Stimulated activated effector memory CD8-positive, alpha-beta T cell treated with anti-CD3 and anti-CD28 coated beads, Interleukin-12 subunit alpha, Interleukin-12 subunit beta, amount 100 ng/mL, for 72 hours (primary cell): ENCODE measurements at regions not wholly inside any gene's neighbourhood (a gene's known extent, or its start where the extent isn't known, plus 50 kb on each side); places are given as distances from the start of the nearest gene placed in this dataset.
"Not testable (repeated sequence)": the region's sequence is repeated elsewhere in the genome, so short reads cannot be mapped to it uniquely, and the experiment has no call there.

Experiments
- ATAC-seq: fragments of 150-1000 bp; cut with Tn5 transposase; 2 replicates; pipeline ENCODE4 v1.10.0; 2021
- DNase-seq, 2 donors: peaks; one replicate each; pipeline ENCODE4 v3.0.0; 2021 to 2022; ENCODE audit warnings: low spot score in 2 of 2
- H3K27ac Mint-ChIP-seq: one replicate; pipeline ENCODE4 v1.8.0; 2022; ENCODE audit warnings: mild to moderate bottlenecking, mixed read lengths
- H3K36me3 Mint-ChIP-seq: one replicate; pipeline ENCODE4 v1.8.0; 2022; ENCODE audit warnings: mild to moderate bottlenecking, mixed read lengths
- H3K4me1 Mint-ChIP-seq: one replicate; pipeline ENCODE4 v1.8.0; 2022; ENCODE audit warnings: mixed read lengths
- H3K4me3 Mint-ChIP-seq: one replicate; pipeline ENCODE4 v1.8.0; 2022; ENCODE audit warnings: mild to moderate bottlenecking, mixed read lengths
- H3K9me3 Mint-ChIP-seq: one replicate; pipeline ENCODE4 v1.8.0; 2022; ENCODE audit warnings: mixed read lengths

DNA sequence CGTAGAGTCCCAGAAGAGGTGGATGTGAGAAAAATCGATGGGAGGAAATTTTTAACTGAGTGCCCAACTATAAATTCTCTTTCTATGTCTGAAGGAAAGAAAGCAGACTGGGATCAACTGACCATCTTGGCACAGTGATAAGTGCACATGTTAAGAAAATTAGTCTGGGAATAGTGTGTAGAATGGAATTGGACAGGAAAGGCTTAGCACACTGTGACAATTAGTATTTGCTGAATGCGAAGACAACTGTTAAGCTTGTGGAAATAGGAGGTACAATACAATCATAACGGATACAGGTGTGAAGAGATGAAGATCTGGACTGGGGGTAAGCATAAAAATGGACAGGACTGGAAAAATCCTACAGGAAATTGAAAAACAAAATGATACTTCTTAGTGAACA lies 114.3 kb downstream of the FAM50B start:
- Mint-ChIP-seq H3K9me3 (no peaks in the 10 kb centered on the region), H3K4me1 (no peaks in the 10 kb centered on the region), H3K36me3 (no peaks in the 10 kb centered on the region), H3K27ac (no peak overlapping the region), H3K4me3 (no peak overlapping the region)
- DNase-seq = no peak
- ATAC-seq = no peak

DNA sequence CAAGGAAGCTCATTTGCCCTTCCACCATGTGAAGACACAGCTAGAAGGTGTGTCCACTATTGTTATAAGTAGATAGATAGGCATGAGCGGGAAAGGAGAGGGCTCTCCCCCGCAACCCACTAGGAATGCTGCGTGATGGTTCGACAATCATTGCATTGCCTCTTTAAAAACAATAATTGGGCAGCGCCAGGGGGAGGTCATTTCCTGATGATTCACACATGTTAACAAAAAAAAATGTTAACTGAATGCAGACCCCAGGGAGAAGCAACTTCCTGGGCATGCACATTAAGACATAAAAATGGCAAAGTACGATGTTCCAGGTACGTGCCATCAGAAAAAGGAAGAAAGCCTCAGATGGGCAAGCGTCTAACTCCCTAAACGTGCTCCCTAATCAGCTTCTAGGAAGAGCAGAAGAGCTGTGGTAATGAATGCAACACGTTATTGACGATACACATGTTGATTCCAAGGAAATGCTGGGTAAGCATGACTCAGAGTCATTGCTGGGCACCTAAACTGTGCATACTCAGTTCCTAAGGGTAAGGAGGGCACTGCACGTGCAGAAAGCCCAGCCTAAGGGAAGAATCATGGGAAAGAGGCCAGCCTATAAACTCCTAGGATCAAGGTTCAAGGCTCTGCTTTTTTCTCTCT lies 113.7 kb downstream of the FAM217A start:
- no peak overlapping the region for H3K27ac Mint-ChIP-seq
- H3K4me3 Mint-ChIP-seq = no peak overlapping the region
- no peak for DNase-seq
- ATAC-seq = no peak
- H3K9me3 Mint-ChIP-seq = no peaks in the 10 kb centered on the region
- H3K4me1 Mint-ChIP-seq = no peaks in the 10 kb centered on the region
- H3K36me3 Mint-ChIP-seq = no peaks in the 10 kb centered on the region

DNA sequence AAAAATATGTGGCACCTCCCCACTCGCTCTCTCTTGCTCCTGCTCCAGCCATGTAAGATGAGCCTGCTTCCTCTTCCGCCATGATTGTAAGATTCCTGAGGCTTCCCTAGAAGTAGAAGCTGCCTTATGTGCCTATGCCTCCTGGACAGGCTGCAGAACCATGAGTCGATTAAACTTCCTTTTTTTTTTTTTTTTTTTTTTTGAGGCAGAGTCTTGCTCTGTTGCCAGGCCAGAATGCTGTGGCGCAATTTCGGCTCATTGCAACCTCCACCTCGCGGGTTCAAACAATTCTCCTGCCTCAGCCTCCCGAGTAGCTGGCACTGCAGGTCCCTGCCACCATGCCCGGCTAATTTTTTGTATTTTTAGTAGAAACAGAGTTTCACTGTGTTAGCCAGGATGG lies 112.5 kb downstream of the FAM217A start:
- Mint-ChIP-seq H3K4me3 (no peak overlapping the region), H3K27ac (no peak overlapping the region), H3K4me1 (no peaks in the 10 kb centered on the region), H3K9me3 (no peaks in the 10 kb centered on the region), H3K36me3 (no peaks in the 10 kb centered on the region)
- ATAC-seq (no peak), DNase-seq (no peak)

DNA sequence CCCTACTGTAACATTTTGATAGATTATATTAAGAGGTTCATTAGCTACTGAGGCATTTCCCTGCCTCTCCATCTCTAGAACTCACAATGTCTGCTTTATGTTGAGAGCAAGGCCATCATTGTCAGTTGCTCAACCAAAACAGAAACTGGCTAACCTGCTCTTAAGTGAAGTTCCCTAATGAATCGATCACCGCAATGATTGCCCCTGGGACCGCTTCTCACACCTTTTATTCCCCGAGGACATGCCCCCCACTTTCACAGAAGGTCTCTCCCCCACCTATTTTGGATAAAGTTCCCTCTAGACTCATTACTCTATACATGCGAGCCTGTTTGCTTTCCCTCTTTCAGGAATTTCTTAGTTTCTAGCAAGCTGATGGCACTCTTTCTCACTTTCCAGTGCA lies 108.8 kb downstream of the FAM217A start:
- ATAC-seq (no peak), DNase-seq (no peak)
- Mint-ChIP-seq H3K36me3 (no peaks in the 10 kb centered on the region), H3K4me3 (no peak overlapping the region), H3K4me1 (no peaks in the 10 kb centered on the region), H3K9me3 (no peaks in the 10 kb centered on the region), H3K27ac (no peak overlapping the region)

DNA sequence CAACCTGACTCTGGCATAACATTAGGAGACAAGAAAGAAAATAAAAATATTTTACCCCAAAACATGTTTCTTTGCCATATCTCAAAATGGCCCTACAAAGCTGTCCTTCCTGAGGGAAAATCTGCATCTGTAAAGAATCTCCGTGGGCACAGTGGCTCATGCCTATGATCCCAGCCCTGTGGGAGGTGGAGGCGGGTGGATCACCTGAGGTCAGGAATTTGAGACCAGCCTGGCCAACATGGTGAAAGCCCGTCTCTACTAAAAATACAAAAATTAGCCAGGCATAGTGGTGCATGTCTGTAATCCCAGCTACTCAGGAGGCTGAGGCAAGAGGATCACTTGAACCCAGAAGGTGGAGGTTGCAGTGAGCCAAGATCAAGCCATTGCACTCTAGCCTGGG lies 105.8 kb downstream of the FAM217A start:
- not testable (repeated sequence) for H3K4me1 Mint-ChIP-seq, DNase-seq

DNA sequence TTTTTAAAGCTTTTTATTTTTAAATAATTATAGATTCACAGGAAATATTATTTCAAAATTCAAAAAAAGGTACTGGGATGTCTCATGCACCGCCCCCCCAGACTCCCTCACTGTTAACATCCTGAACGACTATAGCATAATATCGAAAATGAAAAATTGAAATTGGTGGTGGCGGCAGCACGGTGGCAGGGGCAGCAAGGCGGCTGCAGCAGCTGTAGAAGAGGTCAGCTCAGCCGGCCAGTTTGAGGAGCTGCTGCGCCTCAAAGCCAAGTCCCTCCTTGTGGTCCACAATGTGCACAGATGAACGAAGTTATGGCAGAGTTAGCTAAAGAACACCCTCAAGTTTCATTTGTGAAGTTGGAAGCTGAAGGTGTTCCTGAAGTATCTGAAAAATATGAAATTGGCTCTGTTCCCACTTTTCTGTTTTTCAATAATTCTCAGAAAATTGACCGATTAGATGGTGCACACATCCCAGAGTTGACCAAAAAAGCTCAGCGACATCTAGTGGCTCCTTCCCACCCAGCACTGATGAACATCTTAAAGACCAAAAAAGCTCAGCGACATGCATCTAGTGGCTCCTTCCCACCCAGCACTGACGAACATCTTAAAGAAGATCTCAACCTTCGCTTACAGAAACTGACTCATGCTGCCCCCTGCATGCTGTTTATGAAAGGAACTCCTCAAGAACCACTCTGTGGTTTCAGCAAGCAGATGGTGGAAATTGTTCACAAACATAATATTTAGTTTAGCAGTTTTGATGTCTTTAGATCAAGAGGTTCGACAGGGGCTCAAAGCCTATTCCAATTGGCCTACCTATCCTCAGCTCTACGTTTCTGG lies 100.8 kb downstream of the FAM217A start:
- H3K36me3 Mint-ChIP-seq = no peaks in the 10 kb centered on the region
- H3K27ac Mint-ChIP-seq = no peak overlapping the region
- ATAC-seq = peak; percentile 99
- no peak overlapping the region for H3K4me3 Mint-ChIP-seq
- H3K9me3 Mint-ChIP-seq = peaks cover 2% of the 10 kb centered on the region
- H3K4me1 Mint-ChIP-seq = peaks cover 12% of the 10 kb centered on the region
- peak; percentile 11 to 62 for DNase-seq

More for the DNA sequence above, 105.8 kb downstream of the FAM217A start:
- H3K4me3 Mint-ChIP-seq, ATAC-seq, H3K36me3 Mint-ChIP-seq, H3K27ac Mint-ChIP-seq, H3K9me3 Mint-ChIP-seq: not testable (repeated sequence)

DNA sequence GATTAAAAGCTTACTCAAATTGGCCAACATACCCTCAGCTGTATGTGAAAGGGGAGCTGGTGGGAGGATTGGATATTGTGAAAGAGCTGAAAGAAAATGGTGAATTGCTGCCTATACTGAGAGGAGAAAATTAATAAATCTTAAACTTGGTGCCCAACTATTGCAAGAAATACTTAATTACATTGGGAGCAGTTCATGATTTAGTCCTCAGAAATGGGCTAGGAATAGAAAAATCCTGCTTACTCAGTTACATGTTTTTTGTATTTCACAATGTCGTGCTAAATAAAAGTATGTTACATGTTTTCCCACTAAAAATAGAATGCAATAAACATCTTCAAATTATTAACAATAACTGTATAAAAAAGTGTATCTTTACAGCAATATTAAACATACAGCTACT lies 100.0 kb downstream of the FAM217A start:
- H3K9me3 Mint-ChIP-seq, H3K27ac Mint-ChIP-seq, H3K4me3 Mint-ChIP-seq, ATAC-seq, H3K36me3 Mint-ChIP-seq, DNase-seq: not testable (repeated sequence)
- H3K4me1 Mint-ChIP-seq = peaks cover 12% of the 10 kb centered on the region

DNA sequence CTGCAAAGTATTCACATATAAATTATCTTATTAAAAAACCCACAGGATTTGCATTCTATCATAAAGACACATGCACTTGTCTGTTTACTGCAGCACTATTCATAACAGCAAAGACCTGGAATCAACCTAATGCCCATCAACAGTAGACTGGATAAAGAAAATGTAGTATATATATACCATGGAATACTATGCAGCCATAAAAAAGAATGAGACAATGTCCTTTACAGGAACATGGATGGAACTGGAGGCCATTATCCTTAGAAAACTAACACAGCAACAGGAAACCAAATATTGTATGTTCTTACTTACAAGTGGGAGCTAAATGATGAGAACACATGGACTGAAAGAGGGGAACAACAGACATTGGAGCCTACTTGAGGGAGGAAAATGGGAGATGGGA lies 97.0 kb downstream of the FAM217A start:
- no peaks in the 10 kb centered on the region for H3K36me3 Mint-ChIP-seq
- ATAC-seq (no peak), DNase-seq (no peak)
- peaks cover 2% of the 10 kb centered on the region for H3K9me3 Mint-ChIP-seq
- no peak overlapping the region for H3K4me3 Mint-ChIP-seq
- peaks cover 12% of the 10 kb centered on the region for H3K4me1 Mint-ChIP-seq
- no peak overlapping the region for H3K27ac Mint-ChIP-seq

DNA sequence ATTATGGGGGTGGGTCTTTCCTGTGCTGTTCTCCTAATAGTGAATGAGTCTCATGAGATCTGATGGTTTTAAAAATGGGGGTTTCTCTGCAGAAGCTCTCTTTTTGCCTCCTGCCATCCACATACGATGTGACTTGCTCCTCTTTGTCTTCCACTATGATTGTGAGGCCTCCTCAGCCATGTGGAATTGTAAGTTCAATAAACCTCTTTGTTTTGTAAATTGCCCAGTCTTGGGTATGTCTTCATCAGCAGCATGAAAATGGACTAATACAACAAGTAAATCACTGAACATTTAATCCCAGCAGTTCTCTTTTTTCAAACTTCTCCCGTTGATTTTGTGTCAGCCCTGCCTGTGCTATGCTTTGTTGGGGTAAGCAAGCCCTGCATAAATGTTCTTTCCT lies 95.2 kb downstream of the FAM217A start:
- Mint-ChIP-seq H3K4me1 (peaks cover 1% of the 10 kb centered on the region), H3K27ac (no peak overlapping the region), H3K36me3 (no peaks in the 10 kb centered on the region), H3K4me3 (no peak overlapping the region), H3K9me3 (peaks cover 2% of the 10 kb centered on the region)
- ATAC-seq (no peak), DNase-seq (no peak)

DNA sequence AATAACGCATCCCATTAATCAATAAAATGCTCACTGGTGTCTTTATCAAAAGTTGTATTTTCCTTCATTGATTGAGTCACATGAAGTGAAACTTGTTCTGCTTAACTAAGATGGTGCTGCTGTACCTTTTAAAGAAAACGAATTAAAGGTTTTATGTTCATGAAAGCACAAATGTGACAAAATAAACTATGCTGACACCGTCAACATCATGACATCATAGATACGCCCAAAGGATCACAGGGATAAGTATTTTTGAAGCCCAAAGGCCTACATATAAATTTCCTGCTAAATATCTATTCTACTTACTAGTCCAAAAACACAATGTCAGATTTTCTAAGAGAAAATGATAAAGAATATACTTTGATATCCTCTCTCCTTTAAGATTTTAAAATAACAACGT lies 94.4 kb downstream of the FAM217A start:
- Mint-ChIP-seq H3K27ac (no peak overlapping the region), H3K4me1 (no peaks in the 10 kb centered on the region), H3K36me3 (no peaks in the 10 kb centered on the region), H3K9me3 (peaks cover 2% of the 10 kb centered on the region), H3K4me3 (no peak overlapping the region)
- DNase-seq = no peak
- ATAC-seq = no peak

DNA sequence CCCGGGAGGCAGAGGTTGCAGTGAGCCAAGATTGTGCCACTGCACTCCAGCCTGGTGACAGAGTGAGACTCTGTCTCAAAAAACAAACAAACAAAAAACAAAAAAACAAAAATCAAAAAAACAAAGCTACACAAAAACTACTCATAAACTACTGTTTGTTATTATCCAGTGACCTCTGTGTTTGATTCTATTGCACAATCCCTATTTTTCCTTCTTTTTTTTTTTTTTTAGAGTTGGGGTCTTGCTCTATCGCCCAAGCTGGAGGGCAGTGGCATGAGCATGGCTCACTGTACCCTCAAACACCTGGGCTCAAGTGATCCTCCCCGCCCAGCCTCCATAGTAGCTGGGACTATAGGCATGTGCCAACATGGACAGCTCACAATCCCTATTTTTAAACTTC lies 92.7 kb downstream of the FAM217A start:
- Mint-ChIP-seq H3K9me3 (peaks cover 2% of the 10 kb centered on the region), H3K4me3 (no peak overlapping the region), H3K27ac (no peak overlapping the region), H3K4me1 (peaks cover 8% of the 10 kb centered on the region), H3K36me3 (no peaks in the 10 kb centered on the region)
- DNase-seq = no peak
- ATAC-seq = no peak

DNA sequence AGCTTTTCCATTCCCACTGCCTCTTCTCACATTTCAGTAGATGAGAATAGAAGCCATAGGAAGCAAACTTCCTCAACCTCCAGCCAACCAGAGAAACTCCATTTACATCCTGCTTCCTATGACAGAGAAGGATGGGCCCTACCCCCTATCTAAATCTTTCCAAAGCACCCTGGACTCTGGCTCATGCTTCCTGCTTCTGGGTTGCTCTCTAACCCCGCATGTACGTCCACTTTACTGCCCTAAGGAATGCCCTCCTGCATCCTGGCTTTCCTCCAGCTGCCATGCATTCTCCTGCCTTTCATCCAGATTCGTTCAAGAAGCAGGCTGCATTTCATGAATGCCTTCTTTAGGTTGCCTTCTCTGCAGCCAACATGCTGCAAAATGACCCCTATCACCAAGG lies 91.9 kb downstream of the FAM217A start:
- H3K4me3 Mint-ChIP-seq = no peak overlapping the region
- H3K36me3 Mint-ChIP-seq = no peaks in the 10 kb centered on the region
- no peak overlapping the region for H3K27ac Mint-ChIP-seq
- DNase-seq (no peak), ATAC-seq (no peak)
- H3K9me3 Mint-ChIP-seq = peaks cover under 1% of the 10 kb centered on the region
- peaks cover 11% of the 10 kb centered on the region for H3K4me1 Mint-ChIP-seq

DNA sequence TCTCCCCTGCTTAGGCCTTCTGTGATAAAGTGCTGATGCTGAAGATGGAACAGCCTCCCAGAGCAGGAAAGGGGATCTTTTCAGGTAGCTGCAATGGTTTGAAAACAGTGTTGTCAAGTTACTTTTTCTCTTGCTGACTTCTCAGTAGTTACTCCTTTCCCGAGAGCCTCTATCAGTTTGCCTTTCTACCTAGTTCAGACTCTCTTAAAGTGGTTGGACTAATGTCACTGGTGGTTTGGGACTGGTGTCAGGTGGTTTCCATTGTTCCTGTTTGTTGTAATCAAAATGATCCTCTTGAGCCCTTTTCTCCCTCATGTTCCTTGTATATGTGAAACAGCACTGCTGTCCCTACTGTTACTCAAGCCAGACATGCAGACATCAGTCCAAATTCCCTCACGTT lies 91.4 kb downstream of the FAM217A start:
- Mint-ChIP-seq H3K4me3 (no peak overlapping the region), H3K27ac (peak overlapping the region; percentile 23), H3K36me3 (no peaks in the 10 kb centered on the region), H3K9me3 (no peaks in the 10 kb centered on the region), H3K4me1 (peaks cover 11% of the 10 kb centered on the region)
- DNase-seq = no peak
- no peak for ATAC-seq

DNA sequence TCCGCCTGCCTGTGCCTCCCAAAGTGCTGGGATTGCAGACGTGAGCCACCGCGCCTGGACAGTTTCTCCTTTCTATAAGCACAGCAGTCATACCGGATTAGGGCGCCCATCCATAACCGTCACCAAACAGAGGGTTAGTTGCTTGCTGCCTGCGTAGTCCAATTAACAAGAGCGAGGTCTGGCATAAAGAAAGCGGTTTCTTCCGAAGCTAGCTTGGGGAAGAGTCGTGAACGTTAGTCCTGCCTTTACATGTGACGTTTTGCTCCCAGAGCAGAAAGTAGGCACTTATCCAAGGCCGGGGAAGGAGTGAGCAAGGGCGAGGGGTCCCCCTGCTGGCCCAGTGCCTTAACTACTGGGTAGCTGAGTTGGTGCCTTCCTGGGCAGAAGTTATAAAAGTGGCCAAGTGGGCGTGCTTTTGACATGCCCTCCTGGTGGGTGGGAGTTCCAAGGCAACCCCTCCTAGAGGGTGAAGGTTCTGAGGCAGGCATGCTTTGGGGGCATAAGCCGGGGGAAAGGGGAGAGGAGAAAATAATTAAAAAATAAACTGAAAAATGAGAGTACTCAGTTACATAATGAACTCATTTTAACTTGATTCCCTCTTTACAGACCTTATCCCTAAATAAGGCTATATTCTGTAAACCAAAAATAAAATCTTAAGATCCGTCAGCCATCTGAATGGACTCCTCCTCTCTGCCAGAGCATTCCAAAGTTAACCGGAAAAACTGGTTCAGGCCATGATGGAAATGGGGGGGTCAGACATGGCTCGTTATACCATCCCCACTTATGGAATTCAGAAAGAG lies 88.0 kb downstream of the FAM217A start:
- no peak overlapping the region for H3K27ac Mint-ChIP-seq
- DNase-seq (peak; percentile 58 to 79), ATAC-seq (peak; percentile 84)
- no peaks in the 10 kb centered on the region for H3K9me3 Mint-ChIP-seq
- no peak overlapping the region for H3K4me3 Mint-ChIP-seq
- no peaks in the 10 kb centered on the region for H3K36me3 Mint-ChIP-seq
- H3K4me1 Mint-ChIP-seq = peaks cover 11% of the 10 kb centered on the region

DNA sequence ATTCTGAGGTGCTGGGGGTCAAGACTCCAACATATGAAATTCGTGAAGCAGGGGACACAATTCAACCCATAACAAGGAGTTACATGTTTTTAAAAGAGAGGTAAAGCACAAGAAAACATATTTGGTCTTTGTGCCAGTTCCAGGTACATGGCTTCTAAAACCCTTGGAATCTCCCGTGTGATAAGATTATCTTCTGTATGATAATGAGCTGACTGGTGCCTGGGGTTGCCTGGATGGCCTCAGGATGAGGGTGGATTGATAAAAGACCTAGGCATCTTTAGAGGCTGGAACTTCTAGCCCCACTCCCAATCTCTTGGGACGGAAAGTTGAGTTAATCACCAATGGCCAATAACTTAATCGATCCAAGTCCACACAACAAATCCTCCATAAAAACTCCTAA lies 87.0 kb downstream of the FAM217A start:
- Mint-ChIP-seq H3K36me3 (no peaks in the 10 kb centered on the region), H3K9me3 (no peaks in the 10 kb centered on the region), H3K4me3 (no peak overlapping the region), H3K27ac (no peak overlapping the region), H3K4me1 (peaks cover 14% of the 10 kb centered on the region)
- no peak for ATAC-seq
- DNase-seq = no peak
